T-helper 1 cell treated with Interleukin-12 subunit alpha and Interleukin-12 subunit beta and Interleukin-4 antibody, amounts not matched to agents 30 ng/mL and 1 ng/mL, for 36 hours (primary cell): ENCODE measurements at regions not wholly inside any gene's neighbourhood (a gene's known extent, or its start where the extent isn't known, plus 50 kb on each side); places are given as distances from the start of the nearest gene placed in this dataset.
"Not testable (repeated sequence)": the region's sequence is repeated elsewhere in the genome, so short reads cannot be mapped to it uniquely, and the experiment has no call there.

Experiments used
- intact Hi-C: fragments of 100-400 bp; cut with micrococcal nuclease; formaldehyde crosslinking; loops from one replicate; pipeline ENCODE4 v1.15.1; 2024

DNA sequence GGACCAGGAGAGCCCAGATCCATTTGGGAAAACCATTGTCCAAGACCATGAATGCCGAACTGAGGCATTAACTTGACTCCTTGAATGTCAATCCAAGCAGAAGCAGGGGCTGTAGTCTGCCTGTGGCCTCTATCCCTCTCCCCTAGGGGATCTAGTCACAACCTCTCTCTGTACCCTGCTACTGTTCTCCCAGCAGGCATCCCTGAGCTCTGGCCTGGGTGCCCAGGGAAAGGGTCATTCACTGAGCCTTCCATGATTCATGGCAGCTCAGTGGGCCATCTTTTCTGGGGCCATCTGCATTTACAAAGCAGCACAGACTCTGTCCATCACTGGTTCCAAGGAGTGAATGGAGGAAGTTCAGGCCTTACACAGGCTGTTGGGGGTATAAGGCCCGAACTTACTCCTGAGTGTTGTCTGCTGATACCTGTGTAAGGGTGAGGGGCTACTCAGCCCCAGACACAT is 151.8 kb downstream of the ZFP36L2 start:
- intact Hi-C loops: no loop called here

DNA sequence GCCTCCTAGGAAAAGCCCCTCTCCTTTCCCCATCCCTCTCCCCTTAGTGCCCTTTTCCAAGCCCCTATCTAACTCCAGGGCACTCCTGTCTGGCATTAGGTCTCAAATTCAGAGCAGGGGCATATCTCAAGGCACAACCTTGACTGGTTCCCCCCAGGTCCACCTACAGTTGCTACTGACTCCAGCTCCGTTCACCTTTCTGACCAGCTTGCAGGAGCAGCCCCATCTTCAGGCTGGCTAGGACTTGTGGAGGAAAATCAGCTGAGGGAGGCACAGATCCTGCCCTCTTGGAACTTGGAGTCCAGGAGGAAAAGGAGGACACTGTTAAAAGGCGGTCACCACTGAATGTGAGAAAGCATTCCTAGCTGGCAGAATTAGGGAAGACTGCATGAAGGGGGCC is 152.4 kb downstream of the ZFP36L2 start:
- intact Hi-C loops: no loop called here

DNA sequence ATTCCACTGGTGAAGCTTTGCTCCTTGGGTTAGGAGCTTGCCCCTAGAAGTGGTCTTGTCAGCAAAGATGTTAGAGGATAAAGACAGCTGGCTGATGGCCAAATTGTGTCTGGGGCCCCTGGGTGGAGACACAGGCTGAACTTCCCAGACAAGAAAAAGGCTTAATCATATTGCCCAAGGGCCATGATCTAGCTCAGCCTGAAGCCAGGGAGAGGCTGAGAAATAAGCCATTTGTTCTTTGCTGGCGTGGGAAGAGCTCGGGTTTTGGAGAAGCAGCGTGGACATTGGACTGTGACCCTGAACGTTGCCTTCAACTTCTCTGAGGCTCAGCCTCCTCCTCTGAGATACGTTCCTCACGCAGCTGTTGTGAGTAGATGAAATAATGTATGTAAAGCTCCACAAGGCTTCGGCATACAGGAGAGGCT is 153.0 kb downstream of the ZFP36L2 start:
- intact Hi-C loops: no loop called here

DNA sequence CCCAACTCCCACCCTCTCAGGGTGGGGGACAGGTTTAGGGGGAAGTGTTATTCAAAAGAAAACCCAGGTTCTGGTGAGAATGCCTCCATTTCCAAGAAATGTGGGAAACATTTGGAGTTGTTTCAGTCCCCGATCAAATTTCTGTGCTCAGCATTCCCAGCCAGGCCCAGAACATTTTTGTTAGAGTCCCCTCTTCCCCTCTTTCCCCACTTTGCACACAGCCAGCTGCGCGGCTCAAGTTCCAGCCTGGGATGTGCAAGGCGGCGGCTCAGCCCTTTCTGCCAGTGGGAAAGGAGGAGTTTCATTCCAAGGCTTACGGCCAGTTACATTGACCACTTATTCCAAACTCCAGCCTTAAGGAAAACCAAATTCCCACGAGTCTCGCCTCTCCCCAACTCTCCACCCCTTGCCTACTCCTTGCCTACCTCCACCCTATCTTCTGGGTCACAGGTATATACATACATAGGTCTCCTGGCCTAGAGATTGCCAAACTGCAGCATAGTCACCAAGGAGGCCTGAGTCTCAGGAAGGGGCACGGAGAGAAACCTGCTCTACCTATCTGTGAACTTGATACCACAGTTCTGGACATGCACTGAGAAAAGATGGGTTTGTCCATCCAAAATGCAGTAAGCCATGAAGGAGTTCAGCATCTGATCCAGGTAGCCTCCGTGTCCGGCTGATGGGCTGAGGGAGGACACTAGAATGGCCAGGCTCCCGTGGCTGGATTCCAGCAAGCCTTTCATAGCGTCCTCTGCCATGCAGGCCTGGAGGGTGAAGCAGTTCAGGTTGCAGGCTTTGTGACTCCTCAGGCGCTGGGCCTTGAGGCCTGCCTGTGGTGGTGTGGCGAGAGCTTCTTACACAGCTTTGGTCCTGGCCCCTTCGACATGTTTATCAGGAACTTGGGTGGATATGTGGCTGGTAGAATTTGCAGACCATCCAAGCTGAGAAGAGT is 154.5 kb downstream of the ZFP36L2 start:
- intact Hi-C loops: no loop called here

DNA sequence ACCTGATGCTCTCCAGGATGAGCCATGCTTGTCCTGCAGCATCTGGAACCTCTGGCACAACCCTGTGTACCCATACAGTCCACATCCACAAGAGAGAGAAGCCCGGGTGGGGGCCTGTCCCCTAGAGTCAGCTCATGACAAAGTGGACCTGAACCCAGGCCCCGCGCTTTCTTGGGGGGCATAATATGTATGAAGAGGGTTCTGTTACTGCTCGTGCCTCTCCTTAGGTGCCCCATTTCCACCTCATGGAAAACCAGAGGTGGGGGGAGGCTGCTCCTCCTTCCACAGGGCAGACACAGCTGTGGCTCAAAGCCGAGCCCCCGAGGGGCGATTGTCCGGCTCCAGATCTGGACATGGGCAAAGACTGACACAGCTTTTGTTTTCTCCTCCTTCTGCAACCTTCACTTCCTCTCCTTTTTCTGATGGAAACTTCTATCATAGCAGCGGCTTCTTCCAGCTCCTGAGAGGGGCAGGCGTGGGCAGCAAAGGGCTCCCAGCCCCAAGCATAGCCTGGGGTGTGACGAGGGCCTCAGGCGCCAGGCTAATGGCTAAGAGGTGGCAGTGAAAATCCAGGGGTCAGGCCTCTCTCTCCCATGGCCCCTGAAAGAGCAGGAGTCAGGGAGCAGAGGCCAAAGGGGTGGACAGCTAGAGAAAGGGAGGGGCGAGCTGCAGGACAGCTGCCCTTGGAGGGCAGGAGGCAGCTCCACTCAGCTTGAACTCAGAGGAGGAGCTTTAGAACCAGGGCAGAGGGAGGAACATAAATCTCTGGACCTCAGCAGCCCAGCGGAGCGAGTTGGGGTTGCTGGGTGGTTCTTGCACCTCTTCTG is 155.5 kb downstream of the ZFP36L2 start:
- intact Hi-C loops: no loop called here

DNA sequence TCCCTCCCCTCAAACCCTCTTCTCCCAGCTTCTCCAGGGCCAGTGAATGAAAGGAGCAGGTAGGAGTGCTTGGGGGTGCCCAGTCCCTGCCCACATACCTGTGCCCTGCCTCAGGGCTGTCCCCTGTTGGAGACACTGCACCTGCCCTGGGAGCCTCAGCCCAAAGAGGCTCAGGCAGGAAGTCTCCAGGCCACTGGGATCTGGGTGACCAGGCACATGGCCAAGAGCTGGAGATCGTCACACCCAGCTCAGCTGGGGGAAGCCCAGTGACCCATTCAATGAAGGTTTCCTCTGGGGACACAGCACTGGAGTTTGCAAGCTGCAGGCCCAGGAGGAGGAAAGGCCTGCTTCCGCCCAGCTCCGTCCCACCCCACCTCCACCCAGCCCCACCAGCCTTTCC is 156.4 kb downstream of the ZFP36L2 start:
- intact Hi-C loops: no loop called here

DNA sequence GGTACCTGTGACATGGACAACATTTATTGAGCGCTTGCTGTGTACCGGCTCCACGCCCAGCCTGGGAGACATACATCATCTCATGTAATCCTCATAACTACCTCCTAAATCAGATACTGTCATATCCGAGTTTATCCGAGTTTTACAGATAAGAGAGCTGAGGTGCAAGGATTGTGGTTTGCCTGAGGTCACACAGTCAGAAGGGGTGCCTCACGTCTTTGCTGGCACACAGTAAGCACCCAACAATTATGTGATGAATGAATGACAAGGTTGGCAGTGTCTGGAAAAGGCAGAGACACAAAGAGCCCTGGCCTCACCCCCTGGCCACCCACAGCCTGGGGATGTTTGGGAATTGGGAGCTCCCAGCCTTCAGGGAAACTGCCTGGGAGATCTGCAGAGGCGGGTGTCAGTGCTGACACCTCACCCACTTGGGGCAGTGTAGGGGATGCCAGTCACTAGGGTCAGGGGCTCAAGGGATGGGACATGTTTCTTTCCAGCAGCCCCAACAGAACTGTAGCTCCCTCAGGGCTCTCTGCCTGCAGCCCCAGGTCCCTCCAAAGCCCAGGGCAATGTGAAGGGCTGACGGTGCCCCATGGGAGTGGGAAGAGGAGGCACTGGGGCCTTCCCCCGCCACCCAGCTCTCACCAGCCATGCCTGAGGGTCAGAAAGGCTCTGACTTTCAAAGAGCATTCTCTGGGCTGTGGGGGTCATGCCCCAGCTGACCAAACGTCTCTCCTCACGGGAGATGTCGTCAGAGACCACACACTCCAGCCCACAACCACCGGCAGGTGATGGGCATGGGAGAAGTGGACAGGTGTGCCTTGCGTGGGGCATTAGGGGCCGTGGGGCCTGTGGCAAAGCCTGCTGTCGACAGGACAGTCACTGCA is 157.5 kb downstream of the ZFP36L2 start:
- intact Hi-C loops: no loop called here

DNA sequence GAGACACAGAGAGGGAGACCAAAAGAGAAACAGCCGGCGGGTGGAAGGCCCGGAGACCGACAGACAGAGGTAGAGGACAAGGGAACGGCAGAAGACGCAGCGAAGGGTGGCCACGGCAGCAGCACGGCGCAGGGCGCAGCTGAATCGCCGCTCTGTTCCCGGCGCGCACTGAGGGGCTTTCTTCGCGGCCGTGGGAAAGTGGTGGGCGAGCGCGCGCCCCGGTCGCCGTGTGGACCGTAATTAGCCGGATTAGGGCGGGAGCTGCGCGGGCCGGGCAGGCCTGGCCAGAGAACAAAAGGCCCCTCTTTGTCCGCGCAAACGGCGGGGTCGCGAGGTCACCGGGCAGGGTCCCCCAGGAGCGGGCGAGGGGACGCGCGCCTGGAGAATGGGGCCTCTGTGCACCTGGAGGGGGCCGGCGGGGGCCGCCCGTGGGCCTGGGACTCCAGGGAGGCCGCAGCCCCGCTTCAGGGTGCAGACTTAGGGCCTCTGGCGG is 158.3 kb downstream of the ZFP36L2 start:
- intact Hi-C loops: no loop called here

DNA sequence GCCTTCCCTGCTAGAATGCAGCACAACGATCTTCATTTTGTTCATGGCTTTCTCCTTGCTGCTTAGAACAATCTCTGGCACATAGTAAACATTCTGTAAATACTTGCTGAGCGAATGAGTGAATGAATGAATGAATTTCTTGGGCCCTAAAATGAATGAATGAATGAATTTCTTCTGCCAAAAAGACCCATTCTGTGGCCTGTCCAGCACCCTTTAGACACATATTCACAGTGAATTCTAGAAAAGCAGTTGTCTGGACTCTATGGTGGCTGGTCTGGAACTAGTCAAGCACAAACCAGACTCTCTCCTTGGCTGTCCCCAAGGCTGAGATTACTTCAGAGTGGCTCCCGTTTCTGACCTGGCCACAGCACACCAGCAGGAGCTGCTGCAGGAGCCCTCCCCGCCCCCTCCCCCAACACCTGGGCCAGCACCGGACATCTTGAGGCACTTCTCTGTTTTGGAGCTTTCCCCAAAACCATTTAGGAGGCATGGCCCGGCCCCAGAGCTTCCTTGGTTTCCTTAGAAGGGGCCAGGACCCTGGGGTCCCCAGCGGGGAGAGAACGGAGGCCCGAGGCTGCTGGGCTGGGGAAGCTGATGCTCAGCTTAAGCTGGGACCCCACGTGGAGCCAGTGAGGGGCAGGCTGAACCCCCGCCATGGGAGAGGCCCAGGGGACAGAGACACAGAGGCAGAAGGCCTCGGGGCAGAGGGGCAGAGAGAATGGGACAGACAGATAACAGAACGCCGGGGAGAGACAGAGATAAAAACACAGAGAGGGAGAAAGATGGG is 159.0 kb downstream of the ZFP36L2 start:
- intact Hi-C loops: no loop called here

DNA sequence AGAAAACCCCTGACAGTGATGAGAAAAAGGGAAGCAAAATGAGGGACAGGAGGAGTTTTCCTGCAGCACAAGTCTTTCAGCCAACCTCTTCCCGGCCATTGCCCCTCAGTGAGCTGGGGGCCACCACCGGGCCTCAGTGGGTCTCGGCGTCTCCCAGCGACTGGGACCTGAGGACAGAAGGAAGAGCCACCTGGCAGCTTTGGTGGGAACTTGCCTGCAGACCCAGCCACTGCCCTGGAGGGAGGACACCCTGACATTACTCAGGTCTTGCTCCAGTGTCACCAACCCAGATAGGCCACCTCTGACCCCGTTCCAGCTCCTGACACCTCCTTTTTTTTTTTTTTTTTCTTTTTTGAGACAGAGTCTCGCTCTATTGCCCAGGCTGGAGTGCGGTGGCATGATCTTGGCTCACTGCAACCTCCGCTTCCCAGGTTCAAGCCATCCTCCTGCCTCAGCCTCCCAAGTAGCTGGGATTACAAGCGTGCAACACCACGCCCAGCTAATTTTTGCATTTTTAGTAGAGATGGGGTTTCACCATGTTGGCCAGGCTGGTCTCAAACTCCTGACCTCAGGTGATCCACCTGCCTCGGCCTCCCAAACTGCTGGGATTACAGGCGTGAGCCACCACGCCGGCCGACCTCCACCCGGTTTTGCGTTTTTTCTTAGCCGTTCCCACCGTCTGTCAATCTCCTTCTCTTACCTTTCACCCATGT is 159.7 kb downstream of the ZFP36L2 start:
- intact Hi-C loops: not testable (repeated sequence)

DNA sequence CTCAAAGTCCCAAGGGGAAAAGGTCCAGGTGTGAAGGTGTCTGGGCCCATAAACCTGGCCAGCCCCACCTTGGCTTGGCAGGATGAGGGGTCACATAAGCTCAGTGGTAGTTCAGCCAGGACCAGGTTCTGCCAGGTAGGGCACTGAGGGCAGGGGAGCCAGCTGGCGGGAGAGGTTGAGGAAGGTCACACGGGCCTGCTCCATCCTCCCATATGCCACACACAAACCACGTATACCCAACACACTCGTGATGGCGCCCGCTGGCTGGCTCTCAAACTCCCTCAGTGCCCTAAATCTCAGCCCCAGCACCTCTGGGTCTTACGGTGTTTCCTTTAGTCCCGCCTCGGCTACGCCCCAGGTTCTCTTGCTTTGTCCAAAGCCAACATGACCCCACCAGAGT is 160.5 kb downstream of the ZFP36L2 start:
- intact Hi-C loops: no loop called here

DNA sequence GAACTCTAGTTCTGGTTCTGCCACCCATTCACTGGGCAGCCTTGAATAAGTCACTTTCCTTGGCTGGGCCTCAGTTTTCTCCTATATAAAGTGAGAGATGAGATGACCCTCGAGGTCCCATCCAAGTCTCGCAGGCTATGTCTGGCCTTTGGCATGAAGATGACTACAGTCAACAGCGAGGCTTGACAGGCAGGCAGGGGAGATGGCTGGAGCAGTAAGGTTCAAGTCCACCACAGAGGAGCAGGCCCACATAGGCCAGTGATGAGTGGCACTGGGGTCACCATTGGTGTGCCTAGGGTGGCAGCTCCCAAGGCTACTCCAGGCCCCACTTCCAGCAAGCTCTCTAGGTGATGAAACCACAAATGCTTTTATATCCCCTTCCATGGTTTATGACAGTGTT is 161.4 kb downstream of the ZFP36L2 start:
- intact Hi-C loops: no loop called here

DNA sequence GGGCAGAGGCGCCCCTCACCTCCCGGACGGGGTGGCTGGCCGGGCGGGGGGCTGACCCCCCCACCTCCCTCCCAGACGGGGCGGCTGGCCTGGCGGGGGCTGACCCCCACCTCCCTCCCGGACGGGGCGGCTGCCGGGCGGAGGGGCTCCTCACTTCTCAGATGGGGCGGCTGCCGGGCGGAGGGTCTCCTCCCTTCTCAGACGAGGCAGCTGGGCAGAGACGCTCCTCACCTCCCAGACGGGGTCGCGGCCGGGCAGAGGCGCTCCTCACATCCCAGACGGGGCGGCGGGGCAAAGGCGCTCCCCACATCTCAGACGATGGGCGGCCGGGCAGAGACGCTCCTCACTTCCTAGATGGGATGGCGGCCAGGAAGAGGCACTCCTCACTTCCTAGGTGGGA is 163.3 kb downstream of the ZFP36L2 start:
- intact Hi-C loops: not testable (repeated sequence)

DNA sequence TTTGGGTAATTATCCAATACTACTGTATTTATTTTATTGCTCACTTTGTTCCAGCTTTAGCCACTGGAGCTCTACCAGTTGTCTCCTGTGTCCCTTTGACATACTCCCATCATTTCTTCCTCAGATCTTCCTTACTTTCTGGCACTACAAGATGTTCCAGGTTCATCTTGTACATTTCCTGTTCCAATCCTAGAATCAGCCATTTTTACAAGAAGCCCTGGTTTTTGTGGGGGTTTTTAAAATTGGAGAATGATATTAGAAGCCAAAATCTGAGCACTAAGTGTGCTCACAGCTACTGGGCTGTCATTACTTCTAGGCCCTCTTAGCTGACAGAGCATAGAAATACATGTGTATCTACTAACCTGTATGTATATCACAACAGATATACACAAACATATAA is 164.3 kb downstream of the ZFP36L2 start:
- intact Hi-C loops: no loop called here

DNA sequence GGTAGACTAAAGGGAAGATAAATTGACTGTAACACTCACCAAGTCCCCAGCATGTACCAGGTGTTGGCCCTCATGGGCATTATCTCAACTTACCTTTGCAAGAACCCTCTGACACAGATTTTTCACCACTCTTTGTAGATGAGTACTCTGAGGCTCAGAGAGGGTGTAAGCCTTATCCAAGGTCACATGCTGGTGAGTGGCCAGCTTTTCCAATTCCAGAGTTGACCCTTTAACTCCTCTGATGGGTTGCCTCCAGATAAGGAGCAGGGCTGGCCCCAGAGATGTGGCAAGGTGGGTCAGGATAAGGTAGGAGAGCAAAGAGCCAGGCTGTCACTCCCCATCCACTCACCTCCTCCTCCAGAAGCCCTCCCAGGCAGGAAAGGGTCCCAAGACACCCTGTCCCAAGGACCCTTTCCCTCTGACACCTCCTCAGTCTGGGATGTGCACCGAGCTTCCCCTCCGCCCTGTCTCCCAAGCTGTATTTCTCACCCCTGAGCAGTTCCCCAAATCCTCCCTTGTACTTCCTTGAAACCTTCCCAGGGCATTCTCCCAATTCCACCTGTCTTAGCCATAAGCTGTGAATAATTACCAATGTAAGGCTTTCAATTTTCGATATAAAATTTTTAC is 165.9 kb downstream of the ZFP36L2 start:
- intact Hi-C loops: no loop called here

DNA sequence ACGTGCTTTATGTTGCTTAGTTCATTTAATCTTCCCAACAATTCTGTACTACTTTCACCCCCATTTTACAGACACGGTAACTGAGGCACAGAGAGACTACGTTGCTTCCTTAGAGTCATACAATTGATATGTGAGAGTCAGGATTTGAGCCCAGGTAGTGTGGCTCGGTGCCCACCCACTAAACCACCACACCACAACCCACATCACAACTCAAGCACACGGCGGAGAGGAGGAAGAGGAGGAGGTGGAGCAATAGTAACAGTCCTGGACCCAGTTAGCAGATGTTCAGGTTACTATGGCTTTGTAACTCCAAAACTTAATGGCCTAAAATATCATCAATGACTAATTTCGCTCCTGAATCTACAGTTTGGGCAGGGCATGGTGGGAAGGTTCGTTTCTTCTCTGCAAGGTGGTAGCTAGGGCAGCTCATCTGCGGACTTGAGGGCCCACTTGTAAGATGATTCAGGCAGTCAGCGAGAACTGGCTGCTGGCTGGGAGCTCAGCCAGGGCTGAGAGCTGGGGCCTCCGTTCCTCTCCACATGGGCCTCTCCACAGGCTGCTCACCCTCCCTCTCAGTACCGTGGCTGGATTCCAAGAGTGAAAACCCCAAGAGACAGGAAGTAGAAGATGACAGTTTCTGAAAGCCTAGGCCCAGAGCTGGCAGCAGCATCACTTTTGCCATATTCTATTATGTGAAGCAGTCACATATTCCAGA is 167.1 kb downstream of the ZFP36L2 start:
- intact Hi-C loops: loop anchor here (1.0 kb wide), 1 partner anchor 170 kb away; no protein-coding TSS in a partner anchor

DNA sequence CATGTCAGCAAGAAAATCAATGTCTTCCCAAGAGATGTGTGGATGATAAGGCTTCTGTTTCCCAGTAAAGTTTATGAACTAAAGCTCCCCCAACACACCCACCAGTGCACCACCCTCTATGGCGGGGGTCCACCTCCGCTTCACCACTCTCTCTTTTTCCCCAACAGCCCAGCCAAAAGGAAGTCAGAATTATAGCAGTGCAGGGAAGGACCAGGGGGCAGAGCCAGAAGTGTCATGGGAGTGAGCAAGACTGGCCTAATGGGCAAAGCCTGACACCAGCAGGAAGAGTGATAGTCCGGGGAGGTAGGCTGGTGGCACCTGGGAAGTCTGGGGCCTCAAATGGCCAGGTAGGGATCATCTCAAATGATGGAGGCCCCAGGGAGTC is 167.7 kb downstream of the ZFP36L2 start:
- intact Hi-C loops: loop anchor here (1.0 kb wide), 1 partner anchor 171 kb away; no protein-coding TSS in a partner anchor
